ENCODE measurements at regions not wholly inside any gene's neighbourhood (a gene's known extent, or its start where the extent isn't known, plus 50 kb on each side); places are given as distances from the start of the nearest gene placed in this dataset.

DNA sequence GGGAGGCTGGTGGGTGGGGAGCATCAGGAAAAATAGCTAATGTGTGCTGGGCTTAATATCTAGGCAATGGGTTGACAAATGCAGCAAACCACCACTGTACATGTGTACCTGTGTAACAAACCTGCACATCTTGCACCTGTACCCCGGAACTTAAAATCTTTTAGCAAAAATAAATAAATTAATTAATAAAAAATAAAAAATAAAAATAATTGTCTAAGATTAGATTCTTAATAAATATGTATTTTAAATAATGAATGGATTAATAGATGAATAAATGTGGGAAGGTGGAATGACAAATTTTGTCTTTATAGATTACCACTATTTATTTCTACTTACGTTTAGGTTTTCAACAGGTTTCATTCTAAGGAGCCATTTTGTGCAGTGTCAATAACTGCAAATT lies 563.5 kb upstream of the B3GALT2 start:
- no peak for DNase-seq

DNA sequence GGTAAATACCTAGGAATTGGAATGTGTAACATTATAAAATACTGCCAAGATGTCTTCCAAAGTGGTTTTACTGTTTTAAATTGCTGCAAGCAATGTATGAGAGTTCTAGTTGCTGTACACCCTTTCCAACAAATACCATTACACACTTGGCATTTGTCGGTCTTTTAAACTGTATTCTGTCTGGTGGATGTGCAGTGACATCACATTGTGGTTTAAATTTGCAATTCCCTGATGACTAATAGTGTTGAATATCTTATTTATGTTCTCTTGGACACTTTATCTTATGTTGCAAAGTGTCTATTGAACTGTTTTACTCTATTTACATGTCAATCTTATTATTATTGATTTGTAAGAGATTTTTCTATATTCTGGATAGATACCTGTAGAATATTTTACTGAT lies 561.2 kb upstream of the B3GALT2 start:
- DNase-seq: no peak

DNA sequence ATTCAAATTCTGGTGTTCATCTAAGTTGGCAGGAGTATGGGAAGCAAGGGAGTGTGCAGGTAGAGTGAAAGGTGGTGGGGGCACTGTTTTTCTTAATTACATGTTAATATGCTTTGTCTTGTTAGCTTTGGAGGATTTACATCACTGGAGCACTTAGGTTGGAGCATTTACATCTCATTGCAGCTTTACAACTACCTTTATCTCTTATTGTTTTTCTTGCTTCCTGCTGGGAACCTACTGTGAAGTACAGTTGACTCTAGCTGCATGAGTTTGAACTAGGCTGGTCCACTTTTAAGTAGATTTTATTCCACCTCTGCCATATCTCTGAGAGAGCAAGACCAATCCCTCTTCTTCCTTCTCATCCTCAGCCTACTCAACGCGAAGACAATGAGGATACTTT lies 554.8 kb upstream of the B3GALT2 start:
- DNase-seq: no peak

DNA sequence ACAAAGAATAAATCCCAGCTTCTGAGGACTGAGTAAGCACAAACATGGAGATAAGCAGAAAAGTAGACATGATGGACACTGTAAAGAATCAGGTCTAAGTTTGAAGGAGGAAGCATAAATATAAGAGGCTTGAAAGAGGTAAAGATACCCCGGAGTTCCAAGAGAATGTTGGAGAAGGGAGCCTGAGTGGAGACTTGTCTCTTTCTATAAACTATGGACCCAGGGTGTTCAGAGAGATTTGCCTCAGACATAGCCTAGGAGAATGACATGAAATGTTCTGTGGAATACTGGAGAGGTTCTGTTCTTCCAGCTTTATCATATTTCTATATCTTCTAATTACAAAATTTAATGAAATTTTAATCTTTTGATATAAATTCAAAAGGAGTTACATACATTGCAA lies 554.3 kb upstream of the B3GALT2 start:
- DNase-seq: no peak

DNA sequence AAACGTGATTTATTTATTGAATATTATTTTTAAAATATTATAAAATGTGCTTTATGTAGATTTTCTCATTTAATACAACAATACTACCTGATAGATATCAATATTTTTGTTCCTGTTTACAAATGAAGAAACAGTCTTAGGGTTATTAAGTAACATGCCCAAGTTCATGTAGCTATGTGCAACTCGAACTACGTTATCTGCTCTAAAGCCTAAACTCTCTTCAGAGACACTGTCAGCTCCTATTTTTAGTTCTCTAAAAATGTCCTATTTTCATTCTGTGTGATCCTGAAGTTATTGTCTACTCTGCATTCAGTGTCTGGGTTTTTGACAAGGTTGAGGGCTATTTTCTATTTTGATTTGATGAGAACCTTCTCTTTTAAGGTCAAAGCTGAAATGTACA lies 550.1 kb upstream of the B3GALT2 start:
- no peak for DNase-seq

DNA sequence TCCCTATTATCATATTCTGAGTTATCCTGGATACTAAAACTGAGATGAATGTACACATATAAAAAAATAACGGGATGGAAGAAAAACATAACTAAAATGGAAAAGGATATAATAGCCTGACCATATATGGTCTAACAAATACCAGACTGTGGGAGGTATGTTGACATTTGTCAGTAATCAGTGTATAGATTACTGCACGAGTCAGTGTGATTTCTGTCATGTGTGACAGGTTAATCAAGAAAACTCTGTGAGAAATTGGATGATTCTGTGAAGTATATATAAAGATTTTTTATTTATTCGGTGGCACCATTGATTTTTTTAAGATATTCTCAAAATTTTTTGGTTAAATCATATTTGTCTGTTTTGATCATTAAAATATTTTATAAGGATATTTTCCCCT lies 547.3 kb upstream of the B3GALT2 start:
- no peak for DNase-seq

DNA sequence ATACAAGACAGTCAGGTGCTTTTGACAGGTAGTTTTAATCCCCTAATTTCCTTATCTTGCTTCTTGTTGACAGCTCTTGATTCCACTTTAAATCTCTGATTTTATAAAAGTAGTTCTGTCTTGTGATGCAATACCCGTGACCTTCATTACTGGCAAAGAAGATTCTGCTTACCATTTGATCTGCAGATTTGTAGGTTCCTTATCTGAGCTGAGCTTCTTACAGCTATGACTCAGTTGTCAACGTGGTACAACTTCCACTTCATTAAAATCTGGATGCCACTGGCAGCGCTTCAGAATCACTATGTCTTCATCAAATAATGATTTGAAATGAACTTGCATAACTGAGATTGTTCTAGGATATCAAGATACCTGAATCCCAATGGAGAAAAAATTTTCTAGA lies 543.6 kb upstream of the B3GALT2 start:
- DNase-seq: no peak

DNA sequence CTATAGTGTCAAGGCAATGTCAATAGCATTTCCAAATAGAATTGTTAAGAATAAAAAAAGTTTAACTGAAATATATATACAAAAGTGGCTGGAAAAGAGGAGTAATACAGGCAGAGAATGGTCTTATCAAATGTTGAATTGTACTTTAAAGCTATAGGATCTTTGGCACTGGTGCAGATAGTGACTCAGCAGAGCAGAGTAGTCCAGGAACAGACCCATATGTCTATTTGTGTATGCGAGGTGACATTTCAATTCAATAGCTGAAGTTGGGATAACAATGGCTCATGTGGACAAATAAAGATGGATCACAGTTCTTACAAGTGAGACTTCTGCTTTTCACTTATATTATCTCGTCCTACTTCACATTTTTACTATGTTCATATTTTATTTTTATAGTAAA lies 543.0 kb upstream of the B3GALT2 start:
- no peak for DNase-seq

DNA sequence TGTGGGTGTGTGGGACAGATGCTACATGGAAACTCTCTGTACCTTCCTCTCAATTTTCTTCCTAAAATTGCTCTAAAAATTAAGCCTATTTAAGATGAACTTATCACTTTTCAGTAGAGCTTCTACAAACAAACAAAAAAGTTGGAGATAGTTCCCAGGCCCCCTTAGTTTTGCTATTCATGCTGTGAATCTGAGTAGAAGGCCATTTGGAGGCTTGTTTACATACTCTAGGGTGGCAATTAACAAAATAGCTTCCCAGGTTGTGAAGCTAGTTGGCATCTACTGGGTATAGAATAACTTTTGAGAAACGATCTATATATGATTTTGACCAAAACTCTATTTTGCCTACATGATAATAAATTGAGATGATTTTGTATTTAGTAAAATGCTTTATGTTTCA lies 541.4 kb upstream of the B3GALT2 start:
- no peak for DNase-seq

DNA sequence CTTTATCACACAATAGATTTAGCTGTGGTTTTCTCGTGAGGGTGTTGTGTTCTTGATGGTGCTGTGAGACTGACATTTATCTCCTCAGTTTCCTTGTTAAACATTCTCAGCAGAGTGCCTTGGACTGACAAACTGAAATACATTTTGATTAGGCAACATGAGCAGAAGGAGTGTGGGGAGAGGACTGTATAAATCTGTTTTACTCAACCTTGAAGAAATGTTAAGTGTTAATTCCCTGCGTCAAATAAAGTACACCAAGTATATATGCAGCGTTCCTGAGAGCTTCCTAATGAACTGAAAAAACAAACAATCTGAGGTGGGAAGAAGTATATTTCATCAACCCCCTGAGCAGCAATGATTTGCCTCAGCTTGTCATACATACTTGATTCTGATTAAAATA lies 540.3 kb upstream of the B3GALT2 start:
- no peak for DNase-seq

DNA sequence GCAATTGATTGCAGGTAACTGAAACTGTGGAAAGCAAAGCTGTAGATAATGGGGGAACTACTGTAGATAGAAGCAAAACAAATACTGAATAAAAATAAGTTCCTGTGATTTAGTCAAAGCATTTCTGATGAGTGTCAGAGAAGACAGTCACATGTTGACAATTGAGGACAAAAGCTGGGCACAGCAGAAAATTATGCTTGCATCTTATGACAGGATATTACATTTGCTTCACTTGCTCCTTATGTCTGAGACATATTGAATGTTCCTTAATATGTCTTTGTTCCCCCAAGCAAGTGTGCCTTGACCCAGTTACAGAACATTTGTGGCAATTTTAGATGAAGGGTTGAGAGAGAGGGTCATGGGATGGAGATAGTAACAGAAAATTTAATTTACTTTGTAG lies 526.0 kb upstream of the B3GALT2 start:
- no peak for DNase-seq

DNA sequence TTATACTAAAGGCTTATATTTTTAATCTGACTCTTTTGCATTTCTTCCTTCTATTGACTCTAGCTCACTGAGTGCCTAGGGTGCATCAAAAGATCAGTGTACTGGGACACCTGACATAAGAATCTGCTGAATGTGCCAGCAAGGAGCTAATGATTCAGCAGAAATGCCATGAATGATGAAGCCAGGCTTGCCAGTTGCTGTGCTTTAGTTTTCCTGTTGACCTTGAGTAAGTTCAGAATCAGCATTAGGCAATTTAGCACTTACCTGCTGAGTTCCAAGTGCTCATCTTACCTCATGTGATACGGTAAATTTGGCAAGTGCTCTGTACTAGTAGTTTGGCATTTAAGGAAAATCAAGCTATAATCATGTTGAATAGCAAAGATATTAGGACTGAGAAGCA lies 523.2 kb upstream of the B3GALT2 start:
- no peak for DNase-seq

DNA sequence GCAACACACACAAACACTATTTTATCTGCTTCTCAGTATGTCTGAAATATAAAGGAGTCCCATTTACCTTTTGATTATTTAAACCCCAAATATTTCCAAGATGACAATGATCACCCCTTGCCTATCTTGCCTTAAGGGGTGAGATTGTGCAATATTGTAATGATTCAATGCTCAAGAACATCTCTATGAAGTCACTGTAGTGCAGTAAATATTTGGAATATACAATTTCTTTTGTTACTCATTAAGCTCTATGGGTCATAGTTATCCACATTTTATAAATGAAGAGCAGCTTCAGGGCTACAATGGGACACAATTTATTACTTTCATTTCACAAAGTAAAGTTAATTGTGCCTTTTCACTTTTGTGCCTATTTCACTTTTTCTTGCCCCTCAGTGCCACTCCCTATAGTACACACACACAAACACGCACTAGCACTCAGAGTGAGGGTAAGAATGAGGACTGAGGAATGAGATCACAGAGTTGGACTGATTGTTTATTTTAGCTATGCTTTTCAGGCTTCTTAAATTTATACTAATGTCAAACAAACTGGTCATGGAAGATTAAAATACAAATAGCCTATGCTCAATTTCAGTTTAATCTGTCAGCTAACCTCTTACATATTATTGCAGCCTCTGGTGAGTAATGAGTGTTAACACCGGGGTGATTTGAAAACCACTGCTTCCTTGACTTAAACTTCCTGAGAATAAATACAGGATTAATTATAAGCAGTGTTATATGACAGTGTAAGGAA lies 521.0 kb upstream of the B3GALT2 start:
- no peak for DNase-seq

DNA sequence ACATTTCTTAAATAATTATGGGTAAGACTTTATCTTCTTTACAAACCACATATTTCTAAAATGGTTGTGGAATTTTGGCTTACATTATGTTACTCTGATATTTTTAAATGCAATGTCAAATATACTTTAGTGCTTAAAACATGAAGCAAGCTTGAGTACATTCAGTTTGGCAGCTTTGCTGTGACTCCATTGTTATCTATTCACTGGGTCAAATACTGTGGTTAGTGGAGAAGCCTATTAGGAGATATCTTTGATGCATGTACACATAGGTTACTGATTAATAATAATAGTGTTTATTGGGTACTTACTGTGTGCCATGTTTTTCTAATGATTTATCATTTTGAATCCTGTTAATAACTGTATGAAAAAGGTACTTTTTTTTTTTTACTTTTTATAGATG lies 520.4 kb upstream of the B3GALT2 start:
- no peak for DNase-seq

DNA sequence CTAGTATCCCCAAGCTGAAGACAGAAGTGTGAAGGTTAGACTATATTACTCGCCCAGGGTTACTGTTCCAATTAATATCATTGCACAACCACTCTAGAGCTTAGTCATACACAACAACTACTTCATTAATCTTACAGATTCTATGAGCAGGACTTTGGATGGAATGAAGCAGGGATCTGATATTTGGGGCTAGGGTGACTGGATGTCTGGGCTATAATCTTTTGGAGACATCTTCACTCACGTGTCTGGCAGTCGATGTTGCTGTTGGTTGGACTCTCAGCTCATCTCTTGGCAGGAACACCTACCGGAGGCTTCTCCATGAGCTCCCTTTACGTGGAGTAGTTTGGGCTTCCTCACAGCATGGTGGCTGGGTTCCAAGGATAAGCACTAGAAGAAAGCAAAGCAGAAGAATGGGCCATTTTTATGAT lies 519.2 kb upstream of the B3GALT2 start:
- DNase-seq: no peak

DNA sequence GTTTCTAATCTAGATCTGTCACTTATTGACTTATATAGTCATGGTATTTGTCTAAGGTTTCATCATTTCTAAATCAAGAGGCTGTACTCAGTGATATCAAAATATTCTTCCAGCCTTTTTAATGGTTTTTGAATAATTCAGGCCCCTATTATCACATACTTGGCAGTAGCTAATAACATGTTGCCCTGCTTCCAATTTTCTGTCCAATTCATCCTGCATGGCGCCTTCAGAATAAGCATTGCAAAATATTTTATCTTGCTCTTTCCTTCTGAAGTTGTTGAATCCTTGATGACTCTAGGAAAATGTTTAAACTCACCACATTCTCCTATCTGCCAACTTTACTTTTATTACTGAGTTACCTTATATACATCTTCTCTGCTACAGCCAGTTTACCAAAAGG lies 517.2 kb upstream of the B3GALT2 start:
- no peak for DNase-seq

DNA sequence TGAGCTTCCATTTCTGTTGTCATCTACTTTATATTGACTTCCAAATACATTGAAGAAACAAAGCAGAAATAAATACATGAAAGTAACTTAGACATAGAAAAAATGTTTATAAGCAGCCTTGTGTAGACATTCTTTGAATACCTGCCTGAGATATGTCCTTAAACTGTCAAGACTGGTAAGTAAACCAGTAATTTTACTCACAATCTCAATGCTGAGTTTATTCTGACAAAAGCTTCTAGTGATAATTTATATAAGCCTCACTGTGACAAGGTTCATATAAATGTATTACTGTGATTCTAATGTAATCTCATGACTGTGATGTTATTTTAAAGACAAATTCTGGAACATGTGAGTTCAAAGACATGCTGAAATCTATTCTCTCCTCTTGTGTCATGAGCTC lies 516.7 kb upstream of the B3GALT2 start:
- DNase-seq: no peak

DNA sequence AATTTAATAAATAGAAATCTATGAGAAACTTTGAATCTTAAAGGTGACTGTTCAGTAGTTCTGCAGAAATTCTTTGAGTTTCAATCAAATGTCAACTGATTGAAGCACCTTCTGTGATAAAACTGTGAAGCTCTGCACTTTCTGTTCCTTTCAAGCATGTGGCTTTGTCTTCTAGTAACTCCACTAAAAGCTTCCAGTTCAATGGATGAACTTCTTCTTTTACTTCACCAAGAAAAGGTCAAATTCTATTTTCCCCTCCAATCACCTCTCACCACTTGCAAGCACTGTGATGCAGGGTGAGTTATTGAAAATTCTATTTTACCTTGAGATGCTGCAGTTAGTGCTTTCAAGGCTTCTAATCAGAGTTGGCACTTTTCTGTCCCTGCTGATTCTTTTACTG lies 515.3 kb upstream of the B3GALT2 start:
- no peak for DNase-seq

DNA sequence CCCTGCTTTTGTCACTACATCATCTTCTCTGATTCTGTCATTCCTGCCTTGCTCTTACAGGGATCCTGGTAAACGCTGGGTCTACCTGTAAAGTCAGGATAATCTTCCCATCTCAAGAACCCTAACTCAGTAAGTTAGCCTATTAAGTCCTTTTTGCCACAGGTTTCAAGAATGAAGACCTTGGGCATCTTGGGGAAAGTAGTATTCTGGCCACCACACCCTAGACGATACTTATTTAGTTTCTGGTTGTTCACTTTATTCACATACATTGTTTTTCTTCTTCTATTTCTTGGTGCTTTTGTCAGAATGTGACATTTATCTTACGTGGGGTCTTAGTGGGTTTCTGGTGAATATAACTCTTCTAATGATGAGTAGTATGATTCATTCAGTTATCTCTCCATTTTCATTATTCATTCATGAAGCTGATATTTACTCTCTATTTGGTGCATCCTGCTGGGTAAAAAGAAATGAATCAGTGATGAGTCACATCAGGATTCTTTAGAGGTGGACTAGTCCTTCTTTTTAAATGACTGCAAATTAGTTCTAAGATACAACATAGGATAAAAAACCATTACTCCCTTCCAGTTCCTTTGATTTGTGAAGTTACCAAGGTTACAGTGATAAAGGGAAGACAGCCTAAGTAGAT lies 514.4 kb upstream of the B3GALT2 start:
- DNase-seq: peak in 1 of 5 donors; percentile 70

DNA sequence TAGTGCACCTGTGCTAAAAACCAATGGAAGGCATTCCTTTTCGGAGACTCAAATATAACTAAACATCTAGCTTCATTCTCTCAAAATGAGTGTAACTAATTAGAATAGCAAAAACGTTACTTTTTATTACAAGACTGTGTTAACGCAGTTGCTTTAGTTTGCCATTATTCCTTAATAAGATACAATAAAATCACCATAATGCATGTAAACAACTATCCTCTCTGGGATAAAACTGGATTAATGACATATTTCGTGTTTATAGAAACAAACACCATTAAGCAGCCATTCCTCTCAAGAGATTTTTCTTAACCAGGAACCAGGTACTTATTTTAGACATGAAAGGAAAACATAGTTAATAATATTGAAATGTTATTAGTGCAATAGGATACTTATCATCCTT lies 512.8 kb upstream of the B3GALT2 start:
- no peak for DNase-seq

DNA sequence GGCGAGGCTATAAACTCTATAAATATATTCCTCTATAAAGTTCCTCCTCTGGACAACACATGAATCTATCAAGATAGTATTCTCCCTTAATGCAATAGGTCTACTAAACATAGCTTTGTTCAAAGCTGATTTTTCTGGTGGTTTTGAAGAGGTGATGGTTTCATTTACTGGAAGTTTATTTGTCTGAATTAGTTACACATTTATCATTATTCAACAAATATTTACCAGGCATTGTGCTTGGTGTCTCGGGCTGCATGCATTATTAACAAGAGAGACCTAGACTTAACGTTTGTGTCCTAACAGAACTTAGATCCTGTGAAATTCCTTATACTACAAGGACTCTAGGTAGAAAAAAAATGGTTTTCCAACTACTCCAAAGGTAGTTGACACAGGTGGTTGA lies 511.4 kb upstream of the B3GALT2 start:
- DNase-seq: no peak

DNA sequence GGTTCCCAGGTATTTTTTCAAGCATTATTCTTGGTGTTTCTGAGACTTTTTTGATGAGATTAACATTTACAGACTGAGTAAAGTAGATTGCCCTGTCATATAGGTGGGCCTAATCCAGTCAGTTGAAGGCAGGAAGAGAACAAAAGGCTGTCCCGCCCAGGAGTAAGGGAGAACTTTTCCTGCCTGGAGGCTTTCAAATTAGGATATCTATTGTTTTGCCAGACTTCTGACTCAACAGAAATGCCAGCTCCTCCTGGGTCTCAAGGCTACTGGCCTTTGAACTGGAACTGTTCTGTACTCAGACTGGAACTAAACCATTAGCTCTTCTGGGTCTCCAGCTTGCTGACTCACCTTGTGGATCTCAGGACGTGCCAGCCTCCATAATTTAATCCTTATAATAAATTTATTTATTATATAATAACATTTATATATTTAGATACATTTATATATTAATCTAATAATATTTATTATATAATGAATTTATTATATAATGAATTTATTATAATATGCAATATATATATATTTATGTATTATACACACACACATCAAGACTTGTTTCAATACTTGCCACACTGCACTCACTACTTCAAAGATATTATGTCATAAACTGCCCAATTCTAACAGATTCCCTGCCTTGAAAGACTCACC lies 510.8 kb upstream of the B3GALT2 start:
- no peak for DNase-seq

DNA sequence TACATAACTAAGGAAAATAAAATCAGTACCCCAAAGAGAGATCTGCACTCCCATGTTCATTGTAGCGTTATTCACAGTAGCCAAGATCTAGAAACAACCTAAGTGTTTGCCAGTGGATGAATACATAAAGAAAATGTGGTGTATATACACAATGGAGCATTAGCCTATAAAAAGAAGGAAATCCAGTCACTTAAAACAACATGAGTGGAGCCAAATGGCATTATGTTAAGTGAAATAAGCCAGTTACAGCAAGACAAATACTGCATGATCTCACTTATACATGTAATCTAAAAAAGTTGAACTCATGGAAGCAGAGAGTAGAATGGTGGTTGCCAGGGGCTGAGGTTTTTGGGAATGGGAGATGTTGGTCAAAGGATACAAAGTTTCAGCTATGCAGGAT lies 508.3 kb upstream of the B3GALT2 start:
- no peak for DNase-seq

DNA sequence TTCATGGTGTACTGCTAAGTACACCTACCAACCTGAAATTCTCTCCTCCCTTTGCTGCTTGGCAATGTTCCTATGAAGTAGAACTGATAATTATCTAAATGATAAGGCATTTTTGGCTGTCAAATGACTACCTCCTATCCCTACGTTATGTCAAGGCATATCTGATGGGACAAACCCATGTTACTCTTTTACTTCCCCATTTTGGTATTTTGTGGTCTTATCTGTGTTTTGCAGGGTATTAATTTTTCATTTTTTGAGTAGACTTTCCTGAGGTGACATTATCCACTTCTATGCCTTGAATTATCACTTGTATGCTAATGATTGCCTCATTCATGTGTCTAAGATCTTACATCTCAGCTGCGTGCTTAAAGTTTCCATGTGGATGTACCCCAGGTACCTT lies 499.6 kb upstream of the B3GALT2 start:
- DNase-seq: no peak
